Psoas muscle (tissue), 7 donors: ENCODE measurements at regions not wholly inside any gene's neighbourhood (a gene's known extent, or its start where the extent isn't known, plus 50 kb on each side); places are given as distances from the start of the nearest gene placed in this dataset.

Source experiments
- ATAC-seq, 4 donors: fragments of 200-7000 bp; cut with Tn5 transposase; one replicate each; pipeline ENCODE4 v1.9.1; 2020; ENCODE audit warnings: moderate library complexity in 3 of 4, mild to moderate bottlenecking in 2 of 4
- DNase-seq, 2 donors: peaks; one replicate each; pipeline ENCODE4 v3.0.0-alpha.2; 2020
- H3K27ac ChIP-seq: fragments of 200-600 bp; one replicate; pipeline ENCODE4 v1.8.0; 2022
- H3K27me3 ChIP-seq, 3 donors: fragments of 200-600 bp in 1 of 3; one replicate each; pipeline versions ENCODE4 v1.6.1 to v1.8.0; 2013 to 2022; ENCODE audit warnings: low read length in 2 of 3, mild to moderate bottlenecking in 2 of 3, moderate library complexity in 1 of 3; ENCODE audit not compliant: insufficient read depth in 3 of 3
- H3K36me3 ChIP-seq, 2 donors: fragments of 200-600 bp in 1 of 2; one replicate each; pipeline versions ENCODE4 v1.6.1 to v1.8.0; 2013 to 2022; ENCODE audit warnings: low read depth in 1 of 2, mild to moderate bottlenecking in 1 of 2, moderate library complexity in 1 of 2; ENCODE audit not compliant: insufficient read depth in 1 of 2
- H3K4me1 ChIP-seq: fragments of 200-600 bp; one replicate; pipeline ENCODE4 v1.8.0; 2022
- H3K4me3 ChIP-seq: fragments of 200-600 bp; one replicate; pipeline ENCODE4 v1.8.0; 2022; ENCODE audit warnings: mild to moderate bottlenecking
- H3K9me3 ChIP-seq: fragments of 200-600 bp; one replicate; pipeline ENCODE4 v1.8.0; 2022
- CTCF ChIP-seq: fragments of 200-600 bp; IDR thresholded peaks from one replicate; pipeline ENCODE4 v1.8.0; 2022; ENCODE audit warnings: antibody characterized with exemption
- WGBS, 3 donors: extraction: QIAGEN DNeasy Blood & Tissue Kit; methylation state at CpG; one replicate each; pipeline versions ENCODE4 v1.1.6 to v1.1.7; 2013; 5-methylcytosine and 5-hydroxymethylcytosine counted together
- intact Hi-C, 2 donors: fragments of 100-400 bp; cut with DNase I; formaldehyde crosslinking; loops; one replicate each; pipeline versions ENCODE4 v1.11.0 to v1.14.2; 2022
- donor health status: healthy with polysubstance abuse.
- donor health status: DM: no; HTN: no; CAD: no; lungs with moderate emphysema.
- donor health status: Bipolar disorder and iron deficiency.
- donor health status: healthy.
- donor health status: DM: yes; HTN: yes; CAD: no.
- donor health status: DM: no; HTN: no; CAD: no.
- donor health status: DM: yes; HTN: yes; CAD: no.

DNA sequence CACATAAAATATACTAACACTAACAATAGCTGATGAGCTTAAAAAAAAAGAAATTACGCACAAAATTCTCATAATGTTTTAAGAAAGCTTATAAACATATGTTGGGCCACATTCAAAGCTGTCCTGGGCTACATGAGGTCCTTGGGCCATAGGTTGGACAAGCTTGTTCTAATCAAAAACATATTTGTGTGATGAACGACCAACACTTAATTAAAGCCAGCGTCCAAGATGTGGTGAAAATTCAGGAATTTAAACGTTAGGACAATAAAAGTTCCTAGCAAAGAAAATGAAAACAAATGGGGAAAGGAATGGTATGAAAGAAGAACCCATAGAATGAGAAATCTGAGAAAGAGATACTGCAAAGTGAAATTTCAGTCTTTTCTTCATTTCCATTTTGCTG is 429.6 kb upstream of the DMAC1 start:
- Histone ChIP-seq H3K36me3 (no peaks in the 10 kb centered on the region), H3K4me1 (peaks cover 9% of the 10 kb centered on the region), H3K9me3 (no peaks in the 10 kb centered on the region), H3K27ac (no peak overlapping the region), H3K27me3 (no peaks in the 10 kb centered on the region), H3K4me3 (no peak overlapping the region)
- ATAC-seq (no peak), DNase-seq (no peak)
- no peak for TF ChIP-seq CTCF
- intact Hi-C loops: loop anchor here in 1 of 2 donors (10.0 kb wide), 1 partner anchor 386 kb away; no protein-coding TSS in a partner anchor
- WGBS, 3 donors: 83% methylated on average over 4 of the region's 4 CpGs

DNA sequence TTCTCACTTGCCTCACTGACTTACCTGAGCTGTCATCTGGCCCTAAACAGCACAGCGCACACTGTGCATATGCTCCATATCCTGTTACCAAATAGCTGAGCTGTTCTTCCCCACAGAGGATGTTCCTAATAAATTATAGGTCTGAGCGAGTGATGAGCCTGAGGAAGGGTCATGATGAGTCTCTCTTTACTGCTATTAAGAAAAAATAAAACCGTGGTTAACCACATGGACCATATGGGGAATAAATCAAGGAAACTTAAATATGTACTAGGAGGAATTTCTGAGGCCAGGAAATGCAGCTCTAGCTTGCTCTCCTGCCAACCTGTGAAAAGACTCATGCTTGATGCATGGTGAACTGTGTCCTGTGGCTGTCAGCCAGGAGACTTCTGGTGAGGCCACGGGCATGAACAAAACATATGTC is 424.8 kb upstream of the DMAC1 start:
- TF ChIP-seq CTCF: no peak
- no peak overlapping the region for H3K4me3 ChIP-seq
- no peaks in the 10 kb centered on the region for H3K9me3 ChIP-seq
- H3K27ac ChIP-seq: no peak overlapping the region
- H3K36me3 ChIP-seq: no peaks in the 10 kb centered on the region
- 45 to 49% (median 48%) methylated on average over 4 of the region's 4 CpGs for WGBS, 3 donors
- ATAC-seq (no peak), DNase-seq (no peak)
- no peaks in the 10 kb centered on the region for H3K27me3 ChIP-seq
- intact Hi-C loops: loop anchor here in 1 of 2 donors (10.0 kb wide), 1 partner anchor 390 kb away; no protein-coding TSS in a partner anchor
- H3K4me1 ChIP-seq: no peaks in the 10 kb centered on the region

DNA sequence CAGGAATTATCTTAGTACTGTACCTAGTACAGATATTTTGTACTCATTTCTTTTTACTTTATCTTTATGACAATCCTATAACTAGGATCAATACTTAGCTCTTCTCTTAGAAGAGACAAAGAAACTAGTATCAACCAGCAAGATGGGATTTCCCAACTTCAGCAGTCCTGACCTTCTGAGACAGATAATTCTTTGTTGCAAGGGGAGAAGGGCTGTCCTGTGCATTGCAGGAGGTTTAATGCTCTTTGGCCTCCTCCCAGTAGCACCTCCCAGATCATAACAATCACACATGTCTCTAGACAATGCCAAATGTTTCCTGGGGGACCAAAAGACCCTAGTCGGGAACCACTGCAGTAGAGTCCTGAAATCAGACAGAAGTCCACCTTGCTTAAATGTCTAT is 424.3 kb upstream of the DMAC1 start:
- no peak overlapping the region for H3K4me3 ChIP-seq
- H3K4me1 ChIP-seq: no peaks in the 10 kb centered on the region
- H3K36me3 ChIP-seq: no peaks in the 10 kb centered on the region
- H3K9me3 ChIP-seq: no peaks in the 10 kb centered on the region
- DNase-seq (no peak), ATAC-seq (no peak)
- 47 to 65% (median 59%) methylated on average over 1 of the region's 1 CpG for WGBS, 3 donors
- H3K27me3 ChIP-seq: no peaks in the 10 kb centered on the region
- H3K27ac ChIP-seq: no peak overlapping the region
- intact Hi-C loops: loop anchor here in 1 of 2 donors (10.0 kb wide), 1 partner anchor 391 kb away; no protein-coding TSS in a partner anchor
- TF ChIP-seq CTCF: no peak

GRCh38 chr9:8221462-8221861 is 421.9 kb upstream of the DMAC1 start:
- WGBS, 3 donors: 66 to 78% (median 69%) methylated on average over 4 of the region's 4 CpGs
- Histone ChIP-seq H3K27ac (no peak overlapping the region), H3K27me3 (no peaks in the 10 kb centered on the region), H3K9me3 (peaks cover 7% of the 10 kb centered on the region), H3K36me3 (no peaks in the 10 kb centered on the region), H3K4me3 (no peak overlapping the region), H3K4me1 (no peaks in the 10 kb centered on the region)
- no peak for ATAC-seq
- no peak for TF ChIP-seq CTCF
- intact Hi-C loops: loop anchor here (2.0 to 10.0 kb wide), 2 partner anchors 31 to 393 kb away; no protein-coding TSS in a partner anchor
- DNase-seq: no peak

DNA sequence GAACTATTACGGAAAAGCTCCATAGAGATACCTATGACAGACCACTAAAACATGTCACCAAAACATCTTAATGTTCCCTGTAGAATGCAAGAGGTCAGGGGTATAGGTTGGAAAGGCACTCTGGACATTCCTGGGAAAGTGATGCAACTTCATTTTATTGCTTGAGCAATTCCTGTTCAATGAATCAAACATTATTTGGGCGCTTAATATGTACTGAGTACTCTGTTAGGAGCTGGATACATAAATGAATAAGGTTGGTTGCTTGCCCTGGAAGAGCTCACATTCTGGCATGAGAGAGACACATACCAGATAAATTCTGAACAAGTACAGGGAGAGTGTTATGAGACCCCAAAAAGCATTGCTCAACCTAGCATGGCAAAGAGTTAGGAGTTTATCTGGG is 408.9 kb upstream of the DMAC1 start:
- ATAC-seq (no peak), DNase-seq (no peak)
- Histone ChIP-seq H3K9me3 (no peaks in the 10 kb centered on the region), H3K4me1 (no peaks in the 10 kb centered on the region), H3K4me3 (no peak overlapping the region), H3K27me3 (no peaks in the 10 kb centered on the region), H3K27ac (no peak overlapping the region), H3K36me3 (no peaks in the 10 kb centered on the region)
- intact Hi-C loops: no loop called here
- no peak for TF ChIP-seq CTCF
- 81 to 94% (median 89%) methylated on average over 2 of the region's 2 CpGs for WGBS, 3 donors
